Chondrocyte (in vitro differentiated cells): ENCODE measurements at regions not wholly inside any gene's neighbourhood (a gene's known extent, or its start where the extent isn't known, plus 50 kb on each side); places are given as distances from the start of the nearest gene placed in this dataset.

Experiments used
- DNase-seq: peaks from one replicate; pipeline ENCODE4 v3.0.0; 2021; ENCODE audit warnings: mixed read lengths, low spot score
- H3K27ac Mint-ChIP-seq: one replicate; pipeline ENCODE4 v1.8.0; 2021; ENCODE audit warnings: mild to moderate bottlenecking, moderate library complexity, mixed read lengths; ENCODE audit not compliant: unreplicated experiment
- H3K27me3 Mint-ChIP-seq: 2 replicates; pipeline ENCODE4 v1.8.0; 2021; ENCODE audit warnings: low read depth, mixed read lengths
- H3K36me3 Mint-ChIP-seq: 2 replicates; pipeline ENCODE4 v1.8.0; 2021; ENCODE audit warnings: low read depth, mixed read lengths
- H3K4me1 Mint-ChIP-seq: 2 replicates; pipeline ENCODE4 v1.8.0; 2021; ENCODE audit warnings: low read depth, mild to moderate bottlenecking, mixed read lengths
- H3K4me3 Mint-ChIP-seq: one replicate; pipeline ENCODE4 v1.8.0; 2021; ENCODE audit warnings: mild to moderate bottlenecking, moderate library complexity, mixed read lengths; ENCODE audit not compliant: unreplicated experiment
- H3K9me3 Mint-ChIP-seq: 2 replicates; pipeline ENCODE4 v1.8.0; 2021; ENCODE audit warnings: low read depth, mixed read lengths
- CTCF ChIP-seq: fragments of 200-600 bp; sonication (generic); IDR thresholded peaks from 2 replicates; pipeline ENCODE4 v1.5.0; 2021; ENCODE audit warnings: antibody characterized with exemption, mild to moderate bottlenecking, moderate library complexity

GRCh38 chr3:81439108-81439507, 322.3 kb downstream of the GBE1 start:
- TF ChIP-seq CTCF, result no peak
- Mint-ChIP-seq H3K4me1 (peaks cover 23% of the 10 kb centered on the region), H3K27ac (no peak overlapping the region), H3K27me3 (no peaks in the 10 kb centered on the region), H3K4me3 (no peak overlapping the region), H3K36me3 (no peaks in the 10 kb centered on the region), H3K9me3 (no peaks in the 10 kb centered on the region)
- no peak for DNase-seq

- no peak for DNase-seq
- H3K27me3 Mint-ChIP-seq, result no peaks in the 10 kb centered on the region
- H3K27ac Mint-ChIP-seq, result no peak overlapping the region
- no peak for TF ChIP-seq CTCF
- no peaks in the 10 kb centered on the region for H3K36me3 Mint-ChIP-seq
- no peaks in the 10 kb centered on the region for H3K9me3 Mint-ChIP-seq
- no peak overlapping the region for H3K4me3 Mint-ChIP-seq
- peaks cover 9% of the 10 kb centered on the region for H3K4me1 Mint-ChIP-seq
These were observed 323.8 kb downstream of the GBE1 start for GRCh38 chr3:81437683-81438082.

- no peak for DNase-seq
- Mint-ChIP-seq H3K36me3 (no peaks in the 10 kb centered on the region), H3K27ac (no peak overlapping the region), H3K4me1 (peaks cover 4% of the 10 kb centered on the region), H3K27me3 (no peaks in the 10 kb centered on the region), H3K9me3 (no peaks in the 10 kb centered on the region), H3K4me3 (no peak overlapping the region)
- no peak for TF ChIP-seq CTCF
These were observed 325.3 kb downstream of the GBE1 start for GRCh38 chr3:81436182-81436581.

GRCh38 chr3:81435050-81435449, 326.4 kb downstream of the GBE1 start:
- no peaks in the 10 kb centered on the region for H3K36me3 Mint-ChIP-seq
- no peak overlapping the region for H3K4me3 Mint-ChIP-seq
- no peak for DNase-seq
- no peaks in the 10 kb centered on the region for H3K27me3 Mint-ChIP-seq
- no peak for TF ChIP-seq CTCF
- peaks cover 4% of the 10 kb centered on the region for H3K4me1 Mint-ChIP-seq
- H3K27ac Mint-ChIP-seq, result no peak overlapping the region
- H3K9me3 Mint-ChIP-seq, result no peaks in the 10 kb centered on the region

GRCh38 chr3:81434161-81434560, 327.3 kb downstream of the GBE1 start:
- no peak for DNase-seq
- no peak for TF ChIP-seq CTCF
- Mint-ChIP-seq H3K9me3 (no peaks in the 10 kb centered on the region), H3K36me3 (no peaks in the 10 kb centered on the region), H3K4me3 (no peak overlapping the region), H3K27ac (no peak overlapping the region), H3K4me1 (peaks cover 4% of the 10 kb centered on the region), H3K27me3 (no peaks in the 10 kb centered on the region)
